ENCODE measurements at regions not wholly inside any gene's neighbourhood (a gene's known extent, or its start where the extent isn't known, plus 50 kb on each side); places are given as distances from the start of the nearest gene placed in this dataset.
"Not testable (repeated sequence)": the region's sequence is repeated elsewhere in the genome, so short reads cannot be mapped to it uniquely, and the experiment has no call there.

DNA sequence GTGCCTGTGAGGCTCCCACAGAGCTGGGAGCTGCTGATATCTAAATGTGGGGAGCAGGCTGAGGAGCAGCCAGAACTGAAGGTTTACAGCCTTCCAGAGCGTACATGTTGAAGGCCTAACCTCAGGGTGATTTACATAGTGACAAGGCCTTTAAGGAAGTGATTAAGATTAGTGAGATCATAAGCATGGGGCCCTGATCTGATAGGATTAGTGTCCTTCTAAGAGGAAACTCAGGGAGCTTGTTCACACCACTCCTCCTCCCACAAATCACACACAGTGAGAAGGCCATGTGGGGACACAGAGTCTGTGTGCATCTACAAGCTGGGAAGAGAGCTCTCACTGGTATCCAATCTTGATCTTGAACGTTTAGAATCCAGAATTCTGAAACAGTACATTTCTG lies 92.3 kb upstream of the NBPF6 start:
- FAIRE-seq, result no peak
- Histone ChIP-seq H3K9me3 (ENCODE audit: control insufficient read depth, low read depth, low read length) (no peaks in the 10 kb centered on the region), H3K79me2 (ENCODE audit: control insufficient read depth, insufficient read depth, low read length) (no peaks in the 10 kb centered on the region), H3K9me1 (ENCODE audit: control insufficient read depth, extremely low read depth, insufficient read depth, low read length) (no peaks in the 10 kb centered on the region), H3K4me3 (ENCODE audit: control insufficient read depth in 2 of 3, extremely low read depth in 1 of 3, insufficient read depth in 2 of 3, low read depth in 1 of 3, low read length in 3 of 3) (no peak overlapping the region), H3K36me3 (ENCODE audit: control insufficient read depth in 2 of 2, extremely low read depth in 1 of 2, insufficient read depth in 2 of 2, low read length in 2 of 2) (no peaks in the 10 kb centered on the region), H3K4me1 (ENCODE audit: control insufficient read depth, extremely low read depth, insufficient read depth, low read length) (no peaks in the 10 kb centered on the region), H3K9ac (ENCODE audit: control insufficient read depth, extremely low read depth, insufficient read depth, low read length) (no peak overlapping the region), H4K20me1 (ENCODE audit: control insufficient read depth, extremely low read depth, insufficient read depth, low read length) (no peaks in the 10 kb centered on the region), H3K27me3 (ENCODE audit: control insufficient read depth, extremely low read depth, insufficient read depth, low read length) (no peaks in the 10 kb centered on the region), H3K27ac (ENCODE audit: control insufficient read depth, insufficient read depth, low read length) (no peak overlapping the region), H2AFZ (ENCODE audit: control insufficient read depth, low read length) (no peak overlapping the region), H3K4me2 (ENCODE audit: control insufficient read depth, extremely low read depth, insufficient read depth, low read depth, low read length) (no peak overlapping the region)
- dilution Hi-C loops (cut with MboI; ENCODE audit: extremely low pct_ligation_motif_present, low sequenced_read_pairs), result no loop called here
- no peak for DNase-seq (ENCODE audit: low read depth, low spot score)
- no peak for TF ChIP-seq EZH2 (IDR thresholded peaks at IDR 0.05; ENCODE audit: low read length)
- TF ChIP-seq, protein P1, sequence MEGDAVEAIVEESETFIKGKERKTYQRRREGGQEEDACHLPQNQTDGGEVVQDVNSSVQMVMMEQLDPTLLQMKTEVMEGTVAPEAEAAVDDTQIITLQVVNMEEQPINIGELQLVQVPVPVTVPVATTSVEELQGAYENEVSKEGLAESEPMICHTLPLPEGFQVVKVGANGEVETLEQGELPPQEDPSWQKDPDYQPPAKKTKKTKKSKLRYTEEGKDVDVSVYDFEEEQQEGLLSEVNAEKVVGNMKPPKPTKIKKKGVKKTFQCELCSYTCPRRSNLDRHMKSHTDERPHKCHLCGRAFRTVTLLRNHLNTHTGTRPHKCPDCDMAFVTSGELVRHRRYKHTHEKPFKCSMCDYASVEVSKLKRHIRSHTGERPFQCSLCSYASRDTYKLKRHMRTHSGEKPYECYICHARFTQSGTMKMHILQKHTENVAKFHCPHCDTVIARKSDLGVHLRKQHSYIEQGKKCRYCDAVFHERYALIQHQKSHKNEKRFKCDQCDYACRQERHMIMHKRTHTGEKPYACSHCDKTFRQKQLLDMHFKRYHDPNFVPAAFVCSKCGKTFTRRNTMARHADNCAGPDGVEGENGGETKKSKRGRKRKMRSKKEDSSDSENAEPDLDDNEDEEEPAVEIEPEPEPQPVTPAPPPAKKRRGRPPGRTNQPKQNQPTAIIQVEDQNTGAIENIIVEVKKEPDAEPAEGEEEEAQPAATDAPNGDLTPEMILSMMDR (optimal IDR thresholded peaks at IDR 0.05 in 1 of 3, IDR thresholded peaks at IDR 0.05 in 1 of 3, conservative IDR thresholded peaks at IDR 0.05 in 1 of 3; ENCODE audit: extremely low read depth in 1 of 3, insufficient read depth in 2 of 3, low read length in 3 of 3), result no peak

DNA sequence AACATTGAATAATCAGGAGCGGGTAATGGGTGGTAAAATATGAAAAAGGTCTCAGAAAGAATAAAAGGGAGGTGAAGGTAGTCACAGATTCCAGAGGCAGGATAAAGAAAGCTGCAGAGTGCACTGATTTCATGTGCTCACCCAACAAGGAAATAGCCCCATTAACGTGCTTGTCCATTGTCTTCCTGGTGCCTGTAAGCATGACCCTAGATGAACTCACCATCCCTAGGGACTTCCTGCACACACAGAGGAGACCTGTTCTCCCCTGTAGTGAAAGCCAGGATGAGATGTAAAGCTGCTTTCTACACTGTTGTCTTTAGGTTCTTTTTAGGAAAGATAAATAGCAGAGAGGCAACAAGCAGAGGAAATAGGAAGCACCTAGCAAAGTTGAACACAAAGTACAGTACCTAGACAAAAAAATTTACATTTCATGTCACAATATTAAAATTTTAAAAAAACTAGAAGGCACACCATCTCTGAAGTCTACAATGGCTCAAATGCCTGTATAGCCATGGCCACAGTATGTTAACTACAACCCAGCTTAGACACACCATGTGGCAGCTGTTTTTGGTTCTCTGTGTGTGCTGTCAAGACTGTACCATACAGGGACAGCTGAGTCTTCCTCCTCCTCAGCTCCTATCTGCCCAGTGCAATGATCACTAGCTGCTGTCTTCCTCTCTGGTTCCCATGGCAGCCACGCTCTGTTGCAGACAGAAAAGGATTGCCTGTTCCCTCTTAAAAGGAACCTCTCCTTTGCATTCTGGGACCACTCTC lies 69.9 kb upstream of the NBPF6 start:
- H3K9ac ChIP-seq (ENCODE audit: control insufficient read depth, extremely low read depth, insufficient read depth, low read length); H3K36me3 ChIP-seq (ENCODE audit: control insufficient read depth in 2 of 2, extremely low read depth in 1 of 2, insufficient read depth in 2 of 2, low read length in 2 of 2); H2AFZ ChIP-seq (ENCODE audit: control insufficient read depth, low read length); H3K4me2 ChIP-seq (ENCODE audit: control insufficient read depth, extremely low read depth, insufficient read depth, low read depth, low read length); H3K79me2 ChIP-seq (ENCODE audit: control insufficient read depth, insufficient read depth, low read length); DNase-seq (ENCODE audit: low read depth, low spot score); H3K9me1 ChIP-seq (ENCODE audit: control insufficient read depth, extremely low read depth, insufficient read depth, low read length); H3K27ac ChIP-seq (ENCODE audit: control insufficient read depth, insufficient read depth, low read length); dilution Hi-C loops (cut with MboI; ENCODE audit: extremely low pct_ligation_motif_present, low sequenced_read_pairs); H3K9me3 ChIP-seq (ENCODE audit: control insufficient read depth, low read depth, low read length); H3K4me3 ChIP-seq (ENCODE audit: control insufficient read depth in 2 of 3, extremely low read depth in 1 of 3, insufficient read depth in 2 of 3, low read depth in 1 of 3, low read length in 3 of 3); FAIRE-seq; H4K20me1 ChIP-seq (ENCODE audit: control insufficient read depth, extremely low read depth, insufficient read depth, low read length); H3K4me1 ChIP-seq (ENCODE audit: control insufficient read depth, extremely low read depth, insufficient read depth, low read length); H3K27me3 ChIP-seq (ENCODE audit: control insufficient read depth, extremely low read depth, insufficient read depth, low read length): not testable (repeated sequence)
